ENCODE measurements at regions not wholly inside any gene's neighbourhood (a gene's known extent, or its start where the extent isn't known, plus 50 kb on each side); places are given as distances from the start of the nearest gene placed in this dataset.

DNA sequence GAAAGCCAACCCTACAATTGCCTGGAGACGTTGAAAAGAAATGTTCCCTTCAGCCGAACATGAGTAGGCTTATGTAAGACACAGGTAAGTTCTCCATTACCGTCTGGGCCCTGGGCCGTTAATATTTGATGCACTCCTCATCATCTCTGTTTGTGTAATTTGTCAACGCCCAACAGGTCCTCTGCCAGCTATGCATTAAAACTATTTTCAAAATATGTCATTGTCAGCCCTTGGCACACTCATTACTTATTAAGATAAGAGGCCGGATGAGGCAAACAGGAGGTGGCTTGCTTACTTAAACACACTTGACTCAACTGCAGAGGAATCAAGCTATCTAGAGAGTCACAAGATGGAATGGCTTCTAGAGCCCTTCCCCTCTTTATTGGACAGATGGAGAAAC, 544.9 kb downstream of the TOX3 start:
- Histone ChIP-seq H3K27me3 (ENCODE audit: low read depth, low read length) (no peaks in the 10 kb centered on the region), H3K79me2 (ENCODE audit: low read length) (no peaks in the 10 kb centered on the region), H3K4me2 (ENCODE audit: low read length) (no peak overlapping the region), H3K9ac (ENCODE audit: low read length) (no peak overlapping the region), H3K4me1 (ENCODE audit: low read length) (no peaks in the 10 kb centered on the region), H3K27ac (ENCODE audit: low read length) (no peak overlapping the region), H3K9me3 (ENCODE audit: insufficient read depth, low read length) (no peaks in the 10 kb centered on the region), H3K36me3 (replicated peaks; ENCODE audit: low read depth, low read length) (no peaks in the 10 kb centered on the region), H3K4me3 (ENCODE audit: low read length) (no peak overlapping the region), H4K20me1 (ENCODE audit: insufficient read depth, low read length) (no peaks in the 10 kb centered on the region), H2AFZ (ENCODE audit: low read depth, low read length) (no peak overlapping the region)
- TF ChIP-seq EZH2phosphoT487 (IDR thresholded peaks at IDR 0.05; ENCODE audit: low read depth) = no peak
- TF ChIP-seq, protein P1, sequence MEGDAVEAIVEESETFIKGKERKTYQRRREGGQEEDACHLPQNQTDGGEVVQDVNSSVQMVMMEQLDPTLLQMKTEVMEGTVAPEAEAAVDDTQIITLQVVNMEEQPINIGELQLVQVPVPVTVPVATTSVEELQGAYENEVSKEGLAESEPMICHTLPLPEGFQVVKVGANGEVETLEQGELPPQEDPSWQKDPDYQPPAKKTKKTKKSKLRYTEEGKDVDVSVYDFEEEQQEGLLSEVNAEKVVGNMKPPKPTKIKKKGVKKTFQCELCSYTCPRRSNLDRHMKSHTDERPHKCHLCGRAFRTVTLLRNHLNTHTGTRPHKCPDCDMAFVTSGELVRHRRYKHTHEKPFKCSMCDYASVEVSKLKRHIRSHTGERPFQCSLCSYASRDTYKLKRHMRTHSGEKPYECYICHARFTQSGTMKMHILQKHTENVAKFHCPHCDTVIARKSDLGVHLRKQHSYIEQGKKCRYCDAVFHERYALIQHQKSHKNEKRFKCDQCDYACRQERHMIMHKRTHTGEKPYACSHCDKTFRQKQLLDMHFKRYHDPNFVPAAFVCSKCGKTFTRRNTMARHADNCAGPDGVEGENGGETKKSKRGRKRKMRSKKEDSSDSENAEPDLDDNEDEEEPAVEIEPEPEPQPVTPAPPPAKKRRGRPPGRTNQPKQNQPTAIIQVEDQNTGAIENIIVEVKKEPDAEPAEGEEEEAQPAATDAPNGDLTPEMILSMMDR (IDR thresholded peaks at IDR 0.05; ENCODE audit: low read depth, low read length) = no peak

DNA sequence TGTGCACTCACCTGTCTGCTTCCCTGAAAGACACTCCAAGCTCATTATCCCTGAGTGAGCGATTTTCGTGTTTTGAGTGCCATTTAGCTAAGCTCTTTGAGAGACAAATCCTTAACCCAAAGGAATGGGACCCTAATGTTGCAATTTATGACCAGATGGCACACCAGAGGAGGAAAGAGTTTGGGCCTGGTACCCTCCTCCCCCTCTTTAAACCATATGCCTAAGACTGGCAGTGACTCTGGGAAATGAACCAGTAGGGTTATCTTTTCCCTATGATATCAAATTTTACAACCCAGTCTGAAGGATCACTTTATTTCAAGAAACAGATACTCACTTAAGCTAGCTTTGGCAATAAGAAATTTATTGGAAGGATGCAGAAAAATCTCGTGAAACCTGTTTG, 550.4 kb downstream of the TOX3 start:
- Histone ChIP-seq H2AFZ (ENCODE audit: low read depth, low read length) (no peak overlapping the region), H3K36me3 (replicated peaks; ENCODE audit: low read depth, low read length) (no peaks in the 10 kb centered on the region), H3K9me3 (ENCODE audit: insufficient read depth, low read length) (no peaks in the 10 kb centered on the region), H3K27ac (ENCODE audit: low read length) (no peak overlapping the region), H3K27me3 (ENCODE audit: low read depth, low read length) (no peaks in the 10 kb centered on the region), H3K4me1 (ENCODE audit: low read length) (no peaks in the 10 kb centered on the region), H4K20me1 (ENCODE audit: insufficient read depth, low read length) (no peaks in the 10 kb centered on the region), H3K9ac (ENCODE audit: low read length) (no peak overlapping the region), H3K4me3 (ENCODE audit: low read length) (no peak overlapping the region), H3K4me2 (ENCODE audit: low read length) (no peak overlapping the region), H3K79me2 (ENCODE audit: low read length) (no peaks in the 10 kb centered on the region)
- no peak for TF ChIP-seq EZH2phosphoT487 (IDR thresholded peaks at IDR 0.05; ENCODE audit: low read depth)
- TF ChIP-seq, protein P1 (IDR thresholded peaks at IDR 0.05; ENCODE audit: low read depth, low read length) = no peak

DNA sequence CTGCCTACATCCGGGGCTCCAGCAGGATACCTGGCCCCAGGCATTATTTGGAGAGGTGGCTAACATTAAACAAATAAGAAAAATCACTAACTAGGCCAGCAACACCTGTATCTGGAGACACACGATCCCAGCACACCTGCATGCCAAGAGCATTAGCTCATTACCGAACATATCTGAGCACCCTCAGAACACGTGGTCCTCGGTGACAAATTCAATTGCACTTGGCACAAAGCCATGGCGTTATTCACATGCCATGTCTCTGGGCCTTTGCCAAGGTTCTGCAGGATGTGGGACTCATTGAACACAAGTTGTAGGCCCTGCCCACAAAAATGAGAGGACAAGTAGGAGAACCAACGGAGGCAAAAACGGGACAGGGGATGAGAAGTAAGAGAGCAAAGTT, 552.3 kb downstream of the TOX3 start:
- TF ChIP-seq, protein P1 (IDR thresholded peaks at IDR 0.05; ENCODE audit: low read depth, low read length) = no peak
- TF ChIP-seq EZH2phosphoT487 (IDR thresholded peaks at IDR 0.05; ENCODE audit: low read depth) = no peak
- Histone ChIP-seq H3K27me3 (ENCODE audit: low read depth, low read length) (no peaks in the 10 kb centered on the region), H3K4me3 (ENCODE audit: low read length) (no peak overlapping the region), H3K9ac (ENCODE audit: low read length) (no peak overlapping the region), H4K20me1 (ENCODE audit: insufficient read depth, low read length) (no peaks in the 10 kb centered on the region), H3K27ac (ENCODE audit: low read length) (no peak overlapping the region), H3K9me3 (ENCODE audit: insufficient read depth, low read length) (no peaks in the 10 kb centered on the region), H3K36me3 (replicated peaks; ENCODE audit: low read depth, low read length) (no peaks in the 10 kb centered on the region), H3K79me2 (ENCODE audit: low read length) (no peaks in the 10 kb centered on the region), H3K4me1 (ENCODE audit: low read length) (no peaks in the 10 kb centered on the region), H3K4me2 (ENCODE audit: low read length) (no peak overlapping the region), H2AFZ (ENCODE audit: low read depth, low read length) (no peak overlapping the region)

DNA sequence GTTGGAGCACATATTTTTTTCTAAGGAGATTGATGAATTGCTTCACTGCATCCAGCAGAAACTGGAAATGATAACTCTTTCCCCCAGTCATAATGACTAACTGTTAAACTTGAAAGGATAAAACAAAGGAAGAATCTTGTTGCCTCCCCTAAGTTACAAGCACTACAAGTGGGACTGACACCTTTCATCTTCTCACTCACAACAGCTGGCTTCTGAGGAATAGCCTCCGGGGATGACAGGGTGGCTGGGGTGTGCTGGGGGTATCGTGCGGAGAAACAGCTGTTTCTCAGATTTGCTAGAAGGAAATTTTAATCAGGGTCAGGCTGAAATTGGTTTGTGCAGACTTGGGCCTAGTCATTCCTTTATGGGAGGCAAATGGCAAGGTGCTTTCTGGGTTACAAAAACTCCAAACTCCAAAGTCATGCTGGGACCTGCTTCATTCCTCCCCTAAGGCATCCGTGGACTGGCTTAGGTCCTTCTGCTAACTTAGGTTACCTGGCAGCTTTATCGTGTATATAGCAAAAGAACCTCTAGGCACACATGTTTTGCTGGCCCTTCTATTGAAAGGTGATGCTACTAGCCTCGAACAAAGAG, 557.2 kb downstream of the TOX3 start:
- no peaks in the 10 kb centered on the region for H3K27me3 ChIP-seq (ENCODE audit: low read depth, low read length)

More for the DNA sequence above, 557.2 kb downstream of the TOX3 start:
- H3K9me3 ChIP-seq (ENCODE audit: insufficient read depth, low read length) = no peaks in the 10 kb centered on the region
- no peak overlapping the region for H3K27ac ChIP-seq (ENCODE audit: low read length)
- TF ChIP-seq, protein P1 (IDR thresholded peaks at IDR 0.05; ENCODE audit: low read depth, low read length) = no peak
- no peak for TF ChIP-seq EZH2phosphoT487 (IDR thresholded peaks at IDR 0.05; ENCODE audit: low read depth)
- H2AFZ ChIP-seq (ENCODE audit: low read depth, low read length) = no peak overlapping the region
- H4K20me1 ChIP-seq (ENCODE audit: insufficient read depth, low read length) = no peaks in the 10 kb centered on the region
- no peak overlapping the region for H3K4me3 ChIP-seq (ENCODE audit: low read length)
- H3K79me2 ChIP-seq (ENCODE audit: low read length) = no peaks in the 10 kb centered on the region
- no peak overlapping the region for H3K9ac ChIP-seq (ENCODE audit: low read length)
- no peaks in the 10 kb centered on the region for H3K36me3 ChIP-seq (replicated peaks; ENCODE audit: low read depth, low read length)
- no peaks in the 10 kb centered on the region for H3K4me1 ChIP-seq (ENCODE audit: low read length)
- no peak overlapping the region for H3K4me2 ChIP-seq (ENCODE audit: low read length)
